ENCODE measurements at regions not wholly inside any gene's neighbourhood (a gene's known extent, or its start where the extent isn't known, plus 50 kb on each side); places are given as distances from the start of the nearest gene placed in this dataset.
"Not testable (repeated sequence)": the region's sequence is repeated elsewhere in the genome, so short reads cannot be mapped to it uniquely, and the experiment has no call there.

DNA sequence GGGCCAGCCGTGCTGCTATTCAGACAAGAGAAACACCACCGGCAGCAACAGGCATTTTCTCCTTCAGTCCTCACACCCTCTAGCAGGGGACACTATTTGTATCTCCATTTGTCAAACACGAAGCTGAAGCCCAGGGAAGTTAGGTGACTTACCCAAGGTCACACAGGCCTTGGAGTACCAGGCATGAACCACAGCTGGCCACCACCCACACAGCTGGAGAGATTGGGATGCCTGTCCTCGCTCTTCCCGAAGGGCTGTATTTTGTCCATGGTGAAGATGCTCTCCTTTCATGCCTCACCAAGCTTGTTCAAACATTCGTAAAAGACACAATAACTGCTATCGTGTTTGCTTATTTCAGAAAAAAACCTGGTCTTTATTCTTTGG is 182.7 kb downstream of the INHBB start:
- DNase-seq (ENCODE audit: low read depth in 2 of 2) = no peak

DNA sequence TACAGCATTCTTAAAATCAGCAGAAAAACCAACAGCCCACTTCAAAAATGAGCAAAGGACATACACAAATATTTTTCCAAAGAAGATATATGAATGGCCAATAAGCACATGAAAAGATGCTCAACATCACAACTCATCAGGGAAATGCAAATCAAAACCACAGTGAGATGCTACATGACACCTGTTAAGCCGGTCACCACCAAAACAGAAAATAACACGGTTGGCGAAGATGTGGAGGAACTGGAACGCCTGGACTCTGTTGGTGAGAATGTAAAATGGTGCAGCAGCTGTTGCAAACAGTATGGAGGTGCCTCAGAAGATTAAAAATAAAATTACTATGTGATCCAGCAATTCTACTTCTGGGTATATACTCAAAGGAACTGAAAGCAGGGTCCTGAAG is 184.8 kb downstream of the INHBB start:
- DNase-seq (ENCODE audit: low read depth in 2 of 2) = no peak

DNA sequence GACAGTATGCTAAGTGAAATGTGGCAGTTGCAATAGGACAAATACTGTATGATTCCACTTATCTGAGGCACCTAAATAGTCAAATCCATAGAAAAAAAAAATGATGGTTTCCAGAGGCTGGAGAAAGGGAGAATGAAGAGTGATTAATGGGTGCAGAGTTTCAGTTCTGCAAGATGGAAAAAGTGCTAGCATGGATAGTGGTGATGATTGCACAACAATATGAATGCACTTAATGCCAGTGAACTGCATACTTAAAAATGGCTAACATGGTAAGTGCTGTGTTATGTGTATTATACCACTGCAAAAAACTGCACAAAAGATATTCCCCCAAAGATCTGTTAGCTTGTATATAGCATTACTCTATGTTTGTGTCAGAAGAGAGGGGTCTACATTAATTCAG is 185.4 kb downstream of the INHBB start:
- no peak for DNase-seq (ENCODE audit: low read depth in 2 of 2)

- no peak for DNase-seq (ENCODE audit: low read depth in 2 of 2)
These were observed 186.1 kb downstream of the INHBB start for GRCh38 chr2:120531863-120532600.

GRCh38 chr2:120533625-120534024 is 187.7 kb downstream of the INHBB start:
- DNase-seq (ENCODE audit: low read depth in 2 of 2) = no peak

DNA sequence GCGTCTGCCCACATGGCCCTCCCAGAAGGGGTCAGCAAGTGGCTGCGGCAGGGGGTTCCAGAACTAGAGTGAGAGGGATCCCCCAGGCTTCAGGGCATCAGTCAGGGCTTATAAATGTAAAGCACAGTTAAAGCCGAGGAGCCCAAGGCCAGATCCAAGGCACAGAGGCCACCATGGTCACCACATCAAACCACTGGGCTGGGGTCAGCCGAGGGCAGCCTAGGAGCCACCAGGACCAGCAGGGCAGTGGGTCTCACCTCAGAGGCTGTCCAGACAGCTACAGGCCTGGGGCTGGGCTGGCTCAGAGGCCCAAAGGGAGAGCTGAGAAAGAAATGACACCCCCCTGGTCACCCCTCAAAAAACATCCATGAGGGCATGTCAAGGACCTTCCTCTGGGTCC is 188.5 kb downstream of the INHBB start:
- DNase-seq (ENCODE audit: low read depth in 2 of 2) = no peak

GRCh38 chr2:120535081-120535480 is 189.1 kb downstream of the INHBB start:
- no peak for DNase-seq (ENCODE audit: low read depth in 2 of 2)

- no peak for DNase-seq (ENCODE audit: low read depth in 2 of 2)
These were observed 190.2 kb downstream of the INHBB start for GRCh38 chr2:120536141-120536540.

DNA sequence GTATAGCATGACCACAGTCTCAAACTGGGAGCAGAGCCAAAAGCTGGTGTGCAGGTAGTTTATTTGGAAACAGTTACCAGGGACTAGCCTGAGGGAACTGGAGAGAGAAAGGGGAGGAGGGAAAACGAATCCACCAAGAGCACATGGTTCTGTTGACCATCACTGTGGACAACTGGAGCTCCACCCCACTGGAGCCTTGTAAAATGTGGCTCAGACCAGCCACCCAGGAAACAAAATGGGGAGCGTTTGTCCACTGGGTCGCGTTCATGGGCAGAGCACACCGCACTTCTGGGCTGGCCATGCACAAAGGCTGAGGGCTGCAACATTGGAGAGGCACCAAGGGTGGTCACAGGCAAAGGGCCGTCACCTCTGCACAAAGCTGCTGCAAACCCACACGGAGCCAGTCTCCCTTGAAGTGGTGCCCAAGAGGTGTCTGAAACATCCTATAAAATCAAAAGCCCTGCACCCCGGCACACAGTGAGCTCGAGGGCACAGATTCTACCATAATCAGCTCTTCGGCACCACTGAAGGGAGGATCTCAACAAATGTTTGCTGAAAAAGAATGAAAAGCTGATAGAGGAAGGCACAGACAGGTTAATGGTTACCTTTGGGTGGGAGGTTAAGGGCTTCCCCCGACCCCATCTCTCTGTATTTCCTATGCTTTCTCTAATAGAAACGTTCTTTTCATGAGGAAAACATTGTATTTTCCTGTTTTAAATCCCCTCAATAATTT is 192.9 kb downstream of the INHBB start:
- DNase-seq (ENCODE audit: low read depth in 2 of 2) = no peak

DNA sequence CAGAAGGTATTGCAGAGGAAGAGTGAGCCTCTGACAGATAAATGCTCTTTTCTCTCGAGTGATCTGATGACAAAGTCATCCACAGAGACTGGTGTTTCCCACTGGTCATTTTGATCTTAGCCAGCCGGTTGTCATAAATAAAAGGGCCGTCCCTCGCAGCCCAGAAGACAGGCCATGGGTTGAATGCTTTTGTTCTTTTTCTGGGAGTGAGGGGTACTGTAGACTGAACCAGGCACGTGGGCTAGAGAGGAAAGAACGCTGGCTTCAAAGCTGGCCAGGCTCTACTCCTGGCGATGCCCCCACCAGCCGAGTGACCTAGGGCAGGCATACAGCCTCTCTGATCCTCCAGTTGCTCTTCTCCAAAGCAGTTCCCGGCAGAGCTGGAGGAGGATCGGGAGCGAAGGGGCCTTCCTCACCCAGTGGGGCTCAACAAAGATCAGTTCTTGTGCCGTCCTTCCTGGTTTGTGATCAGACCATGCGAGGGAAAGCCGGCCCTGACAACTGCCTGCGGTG is 193.5 kb downstream of the INHBB start:
- no peak for DNase-seq (ENCODE audit: low read depth in 2 of 2)

- no peak for DNase-seq (ENCODE audit: low read depth in 2 of 2)
These were observed 194.2 kb downstream of the INHBB start for GRCh38 chr2:120539937-120540718.

GRCh38 chr2:120540719-120541552 is 194.7 kb upstream of the GLI2 start:
- DNase-seq (ENCODE audit: low read depth in 2 of 2) = no peak

DNA sequence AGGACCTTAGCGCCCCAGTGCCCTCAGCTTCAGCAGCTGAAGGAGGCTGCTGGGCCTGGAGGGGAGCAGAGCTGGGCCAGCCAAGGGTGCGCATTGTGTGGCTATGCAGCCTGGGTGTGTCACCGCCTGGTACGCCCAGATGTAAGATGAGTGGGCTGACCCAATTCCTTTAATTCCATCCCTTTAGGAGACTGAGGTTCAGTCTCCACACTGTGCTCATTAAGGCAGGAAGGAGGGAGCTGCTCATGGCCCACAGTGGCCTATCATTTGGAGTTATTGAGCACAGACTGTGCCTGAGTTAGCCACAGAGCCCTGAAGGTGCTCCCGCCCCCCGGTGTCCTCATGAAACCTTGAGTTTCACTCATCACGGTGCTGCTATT is 194.1 kb upstream of the GLI2 start:
- DNase-seq (ENCODE audit: low read depth in 2 of 2) = no peak

DNA sequence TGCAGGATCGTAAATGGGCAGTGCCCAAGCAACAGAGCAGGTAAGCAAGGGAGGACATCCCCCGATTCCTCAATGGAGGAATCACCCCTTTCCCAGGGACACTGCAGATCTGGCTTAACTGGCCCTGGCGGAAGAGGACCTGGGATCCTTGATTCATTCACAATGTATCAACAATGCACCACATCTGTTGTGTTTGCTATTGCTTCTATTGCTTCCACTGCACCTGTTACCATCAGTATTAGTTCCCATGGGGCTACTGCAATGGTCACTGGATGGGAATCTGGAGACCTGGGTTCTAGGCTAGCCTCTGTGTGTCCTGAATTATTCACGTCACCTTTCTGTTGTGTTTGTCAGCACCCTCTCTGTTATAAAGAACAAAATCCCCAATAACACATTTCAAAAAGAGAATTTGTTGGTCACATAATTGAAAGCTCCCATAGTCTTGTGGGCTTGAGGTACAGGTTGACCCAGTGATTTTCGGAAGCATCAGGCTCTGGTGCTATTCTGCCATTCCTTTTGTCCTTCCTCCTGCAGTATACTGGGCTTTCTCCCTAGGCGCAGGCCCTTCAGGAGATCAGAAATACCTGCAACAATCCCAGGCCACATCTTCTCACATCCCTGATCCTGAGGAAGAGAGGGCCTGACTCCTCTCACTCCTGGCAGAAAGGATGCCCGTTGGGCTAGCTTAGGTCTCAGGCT is 193.5 kb upstream of the GLI2 start:
- DNase-seq (ENCODE audit: low read depth in 2 of 2) = no peak

DNA sequence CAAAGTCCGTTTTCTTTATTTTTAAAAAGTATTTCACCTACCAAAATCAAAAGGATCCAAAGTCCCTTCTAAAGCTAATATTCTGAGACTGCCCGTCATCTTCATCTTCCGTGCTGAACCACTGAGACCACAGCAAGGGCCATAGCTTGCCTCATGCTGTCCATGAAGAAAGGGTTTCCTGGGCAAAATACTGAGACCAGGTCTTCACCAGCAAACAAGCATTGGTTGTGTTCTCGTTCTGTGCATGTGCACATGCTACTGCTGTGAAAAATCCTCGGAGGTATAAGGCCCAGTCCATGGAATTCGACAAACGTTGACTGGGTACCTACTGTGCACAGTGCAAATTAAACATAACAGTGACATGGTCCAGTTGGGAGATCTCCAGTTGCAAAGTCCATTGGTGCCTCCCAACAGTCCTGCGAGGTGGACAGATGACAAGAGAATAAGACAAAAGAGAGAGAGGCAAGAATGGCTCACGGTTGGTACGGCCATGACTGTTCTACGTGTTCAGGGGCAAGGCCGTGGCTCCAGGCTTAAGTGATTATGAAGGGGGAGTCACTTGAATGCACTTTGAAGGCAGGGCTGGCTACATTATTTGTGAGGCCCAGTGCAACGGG is 192.6 kb upstream of the GLI2 start:
- no peak for DNase-seq (ENCODE audit: low read depth in 2 of 2)

- DNase-seq (ENCODE audit: low read depth in 2 of 2) = peak in 1 of 2 donors; percentile 45
These were observed 191.8 kb upstream of the GLI2 start for GRCh38 chr2:120543899-120544298.

- no peak for DNase-seq (ENCODE audit: low read depth in 2 of 2)
These were observed 191.1 kb upstream of the GLI2 start for GRCh38 chr2:120544522-120544921.

GRCh38 chr2:120545007-120545406 is 190.7 kb upstream of the GLI2 start:
- DNase-seq (ENCODE audit: low read depth in 2 of 2) = not testable (repeated sequence)

DNA sequence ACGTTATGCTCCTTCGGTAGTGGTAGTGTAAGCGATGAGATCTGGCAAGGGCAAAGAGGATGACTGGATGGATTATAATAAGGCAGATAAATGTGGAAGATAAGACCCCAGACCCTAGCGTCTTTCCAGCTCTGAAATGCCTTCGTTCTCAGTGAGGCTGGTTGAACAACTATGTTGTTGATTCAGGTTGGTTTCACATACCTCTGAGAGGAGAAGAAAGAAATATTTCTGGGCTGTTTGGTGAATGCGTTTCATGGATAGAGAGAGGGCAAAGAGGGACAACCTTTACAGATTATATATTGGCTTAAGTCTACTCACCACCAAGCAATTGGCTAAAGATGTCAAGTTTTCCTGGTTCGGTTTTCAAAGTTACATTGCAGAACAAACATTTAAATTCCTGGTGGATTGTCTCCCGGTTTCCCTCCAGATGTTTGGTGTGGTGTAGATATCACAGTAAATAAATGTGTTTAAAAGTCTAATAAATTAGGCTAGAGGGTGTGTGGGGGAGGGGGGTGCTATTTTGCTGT is 190.1 kb upstream of the GLI2 start:
- DNase-seq (ENCODE audit: low read depth in 2 of 2) = no peak

Measured in dermis microvascular lymphatic vessel endothelial cell (primary cell).